ENCODE measurements at regions not wholly inside any gene's neighbourhood (a gene's known extent, or its start where the extent isn't known, plus 50 kb on each side); places are given as distances from the start of the nearest gene placed in this dataset.

- no peak overlapping the region for H3K4me2 ChIP-seq (ENCODE audit: insufficient read depth, insufficient read length, low read length)
- no peak overlapping the region for H3K9ac ChIP-seq (ENCODE audit: extremely low read depth, insufficient read length, low read length)
- peak overlapping the region in 1 of 3 experiments; percentile 59; a peak in 1 of 7 replicates for H3K27ac Mint-ChIP-seq
- no peaks in the 10 kb centered on the region for H3K79me1 ChIP-seq (ENCODE audit: insufficient read depth, low read depth, low read length, poor library complexity, severe bottlenecking)
- no peak overlapping the region for H4K5ac ChIP-seq (ENCODE audit: insufficient read length, low read depth, low read length)
- no peak overlapping the region for H3T11ph ChIP-seq (ENCODE audit: low read length)
- no peaks in the 10 kb centered on the region for H3K23me2 ChIP-seq (ENCODE audit: insufficient read length, low read depth, low read length, poor library complexity, severe bottlenecking)
- H2BK15ac ChIP-seq (ENCODE audit: low read depth, low read length): no peak overlapping the region
- no peak overlapping the region for H2BK20ac ChIP-seq (ENCODE audit: low read depth, low read length, poor library complexity, severe bottlenecking)
- no peak overlapping the region for H2BK120ac ChIP-seq (ENCODE audit: low read depth, low read length, poor library complexity, severe bottlenecking)
- H3K4me1 ChIP-seq (ENCODE audit: insufficient read depth, low read length): no peaks in the 10 kb centered on the region; the same call in 1 of the 2 replicates
- no peak for TF ChIP-seq CTCF (conservative IDR thresholded peaks at IDR 0.05)
- DNase-seq: no peak
- no peak overlapping the region for H3K56ac ChIP-seq (ENCODE audit: insufficient read length, low read depth, low read length)
- no peak overlapping the region for H3K14ac ChIP-seq (ENCODE audit: insufficient read depth, low read length)
- H3K27me3 ChIP-seq (ENCODE audit: insufficient read depth, low read length): no peaks in the 10 kb centered on the region
- no peaks in the 10 kb centered on the region for H3K9me3 Mint-ChIP-seq
- no CpG with 5 or more reads among the region's 5 CpGs for WGBS (ENCODE audit: extremely low coverage, insufficient read length, low lambda C conversion rate)
- no peak overlapping the region for H2BK5ac ChIP-seq (ENCODE audit: insufficient read length, low read length)
- H2BK12ac ChIP-seq (ENCODE audit: insufficient read length, low read depth, low read length): no peak overlapping the region
- no peak overlapping the region for H4K91ac ChIP-seq (ENCODE audit: insufficient read length, low read depth, low read length)
- H3K27ac ChIP-seq (ENCODE audit: insufficient read length, low read depth, low read length): no peak overlapping the region
- no peaks in the 10 kb centered on the region for H3K9me3 ChIP-seq (ENCODE audit: control insufficient read depth, low read depth, low read length)
- no peak overlapping the region for H3K4me3 Mint-ChIP-seq
- H2AFZ ChIP-seq (ENCODE audit: low read length): no peak overlapping the region
- H4K20me1 ChIP-seq (ENCODE audit: control insufficient read depth, insufficient read depth, insufficient read length): no peaks in the 10 kb centered on the region
- no peak overlapping the region for H3K23ac ChIP-seq (ENCODE audit: insufficient read length, low read depth, low read length)
- H4K8ac ChIP-seq (replicated peaks; ENCODE audit: insufficient read length, low read depth, low read length): no peak overlapping the region
- no peak overlapping the region for H3K4ac ChIP-seq (ENCODE audit: low read depth, low read length)
- no peak overlapping the region for H2AK5ac ChIP-seq (ENCODE audit: insufficient read length, low read length)
- H3K27me3 Mint-ChIP-seq (ENCODE audit: low read depth): peaks cover 6% of the 10 kb centered on the region
- H3K18ac ChIP-seq (ENCODE audit: insufficient read length, low read depth, low read length): no peak overlapping the region
- H3K79me2 ChIP-seq (ENCODE audit: insufficient read depth, low read length): no peaks in the 10 kb centered on the region
- H3K36me3 Mint-ChIP-seq (ENCODE audit: insufficient read depth in 1 of 3, low read depth in 3 of 3): no peaks in the 10 kb centered on the region; a peak in 1 of 7 replicates
- H3K4me1 Mint-ChIP-seq: peaks cover 31 to 43% of the 10 kb centered on the region in 2 experiments
These were observed 131.8 kb downstream of the SMAD6 start for GRCh38 chr15:66833803-66834202.

Data from H9 (cell line).